ENCODE measurements at regions not wholly inside any gene's neighbourhood (a gene's known extent, or its start where the extent isn't known, plus 50 kb on each side); places are given as distances from the start of the nearest gene placed in this dataset.

DNA sequence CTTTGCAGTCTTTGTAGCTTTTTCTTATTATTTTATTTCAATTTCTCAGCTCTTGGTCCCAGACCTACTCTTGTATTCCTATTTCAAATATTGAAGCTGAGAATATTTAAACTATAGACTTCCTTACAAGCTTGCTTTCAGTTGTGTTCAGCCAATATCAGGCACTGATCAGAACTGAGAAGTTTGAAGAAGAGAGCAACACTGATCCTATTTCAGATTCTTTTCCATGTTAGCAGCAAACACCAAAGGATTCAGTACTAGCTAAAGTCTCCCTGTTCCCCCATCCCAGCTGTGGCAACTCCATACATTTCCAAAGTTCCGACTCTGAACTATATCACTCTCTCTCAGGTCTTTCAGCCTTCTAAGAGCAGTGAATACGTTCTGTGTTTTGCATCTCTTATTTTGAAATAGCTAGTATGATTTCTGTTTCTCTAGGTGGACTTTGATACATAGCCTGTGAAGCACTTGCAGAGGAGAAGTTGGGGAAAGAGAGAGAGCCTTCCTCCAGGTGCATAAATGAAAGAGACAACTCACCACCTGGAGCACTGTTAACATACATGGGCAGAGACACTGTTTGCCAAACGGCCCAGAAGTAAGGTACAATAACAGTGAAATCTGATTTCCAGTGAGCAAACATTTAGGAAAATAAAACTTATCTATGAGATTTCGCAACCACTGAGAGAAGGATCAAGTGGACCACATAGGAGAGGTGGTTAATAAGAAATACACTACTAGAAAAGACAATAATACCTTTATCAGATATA, 135.0 kb upstream of the ZNF804A start:
- no peak for DNase-seq (ENCODE audit: insufficient read length, low spot score, missing footprints)
- no peak overlapping the region for H2AFZ ChIP-seq (ENCODE audit: low read length)
- TF ChIP-seq, protein P1, sequence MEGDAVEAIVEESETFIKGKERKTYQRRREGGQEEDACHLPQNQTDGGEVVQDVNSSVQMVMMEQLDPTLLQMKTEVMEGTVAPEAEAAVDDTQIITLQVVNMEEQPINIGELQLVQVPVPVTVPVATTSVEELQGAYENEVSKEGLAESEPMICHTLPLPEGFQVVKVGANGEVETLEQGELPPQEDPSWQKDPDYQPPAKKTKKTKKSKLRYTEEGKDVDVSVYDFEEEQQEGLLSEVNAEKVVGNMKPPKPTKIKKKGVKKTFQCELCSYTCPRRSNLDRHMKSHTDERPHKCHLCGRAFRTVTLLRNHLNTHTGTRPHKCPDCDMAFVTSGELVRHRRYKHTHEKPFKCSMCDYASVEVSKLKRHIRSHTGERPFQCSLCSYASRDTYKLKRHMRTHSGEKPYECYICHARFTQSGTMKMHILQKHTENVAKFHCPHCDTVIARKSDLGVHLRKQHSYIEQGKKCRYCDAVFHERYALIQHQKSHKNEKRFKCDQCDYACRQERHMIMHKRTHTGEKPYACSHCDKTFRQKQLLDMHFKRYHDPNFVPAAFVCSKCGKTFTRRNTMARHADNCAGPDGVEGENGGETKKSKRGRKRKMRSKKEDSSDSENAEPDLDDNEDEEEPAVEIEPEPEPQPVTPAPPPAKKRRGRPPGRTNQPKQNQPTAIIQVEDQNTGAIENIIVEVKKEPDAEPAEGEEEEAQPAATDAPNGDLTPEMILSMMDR (IDR thresholded peaks at IDR 0.05; ENCODE audit: extremely low read depth, low read depth, low read length) = no peak
- no peaks in the 10 kb centered on the region for H3K36me3 ChIP-seq (ENCODE audit: insufficient read depth, low read length)
- no peaks in the 10 kb centered on the region for H3K9me3 ChIP-seq (ENCODE audit: low read depth, low read length)
- no peaks in the 10 kb centered on the region for H3K27me3 ChIP-seq (ENCODE audit: insufficient read depth, low read length)
- H3K4me3 ChIP-seq (ENCODE audit: insufficient read depth, low read length) = no peak overlapping the region
- no peak overlapping the region for H3K4me2 ChIP-seq (ENCODE audit: insufficient read depth, low read length)
- no peak overlapping the region for H3K27ac ChIP-seq (ENCODE audit: low read depth, low read length)
- no peaks in the 10 kb centered on the region for H3K4me1 ChIP-seq (ENCODE audit: insufficient read depth, low read length)
- no peaks in the 10 kb centered on the region for H3K79me2 ChIP-seq (ENCODE audit: insufficient read depth, low read length)
- H4K20me1 ChIP-seq (ENCODE audit: insufficient read depth, low read length) = no peaks in the 10 kb centered on the region

- no peak overlapping the region for H3K4me2 ChIP-seq (ENCODE audit: insufficient read depth, low read length)
- no peaks in the 10 kb centered on the region for H3K79me2 ChIP-seq (ENCODE audit: insufficient read depth, low read length)
- H4K20me1 ChIP-seq (ENCODE audit: insufficient read depth, low read length) = no peaks in the 10 kb centered on the region
- no peak for DNase-seq (ENCODE audit: insufficient read length, low spot score, missing footprints)
- TF ChIP-seq, protein P1 (IDR thresholded peaks at IDR 0.05; ENCODE audit: extremely low read depth, low read depth, low read length) = no peak
- no peaks in the 10 kb centered on the region for H3K4me1 ChIP-seq (ENCODE audit: insufficient read depth, low read length)
- H3K9me3 ChIP-seq (ENCODE audit: low read depth, low read length) = no peaks in the 10 kb centered on the region
- no peaks in the 10 kb centered on the region for H3K27me3 ChIP-seq (ENCODE audit: insufficient read depth, low read length)
- H2AFZ ChIP-seq (ENCODE audit: low read length) = no peak overlapping the region
- no peak overlapping the region for H3K4me3 ChIP-seq (ENCODE audit: insufficient read depth, low read length)
- no peak overlapping the region for H3K27ac ChIP-seq (ENCODE audit: low read depth, low read length)
- H3K36me3 ChIP-seq (ENCODE audit: insufficient read depth, low read length) = no peaks in the 10 kb centered on the region
Observed at GRCh38 chr2:184463866-184464248, 134.5 kb upstream of the ZNF804A start.

DNA sequence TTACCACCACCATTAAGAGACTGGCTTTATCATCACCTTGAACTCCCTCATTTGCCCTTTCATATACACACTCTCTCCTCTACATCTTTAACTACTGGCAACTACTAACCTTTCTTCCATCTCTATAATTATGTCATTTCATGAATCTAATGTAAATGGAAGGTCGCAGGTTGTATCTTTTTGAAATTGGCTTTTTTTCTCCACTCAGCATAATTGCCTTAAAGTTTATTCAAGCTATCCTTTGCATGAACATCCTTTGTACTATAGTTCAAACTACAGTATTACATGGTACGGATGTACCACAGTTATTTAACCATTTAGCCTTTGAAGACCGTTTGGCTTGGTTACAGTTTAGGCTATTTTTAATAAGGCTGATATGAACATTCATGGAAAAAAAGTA, 129.5 kb upstream of the ZNF804A start:
- Histone ChIP-seq H3K36me3 (ENCODE audit: insufficient read depth, low read length) (no peaks in the 10 kb centered on the region), H2AFZ (ENCODE audit: low read length) (no peak overlapping the region), H4K20me1 (ENCODE audit: insufficient read depth, low read length) (no peaks in the 10 kb centered on the region), H3K4me1 (ENCODE audit: insufficient read depth, low read length) (no peaks in the 10 kb centered on the region), H3K4me3 (ENCODE audit: insufficient read depth, low read length) (no peak overlapping the region), H3K79me2 (ENCODE audit: insufficient read depth, low read length) (no peaks in the 10 kb centered on the region), H3K4me2 (ENCODE audit: insufficient read depth, low read length) (no peak overlapping the region), H3K9me3 (ENCODE audit: low read depth, low read length) (no peaks in the 10 kb centered on the region), H3K27ac (ENCODE audit: low read depth, low read length) (no peak overlapping the region), H3K27me3 (ENCODE audit: insufficient read depth, low read length) (no peaks in the 10 kb centered on the region)
- no peak for DNase-seq (ENCODE audit: insufficient read length, low spot score, missing footprints)
- TF ChIP-seq, protein P1 (IDR thresholded peaks at IDR 0.05; ENCODE audit: extremely low read depth, low read depth, low read length) = no peak

- Histone ChIP-seq H3K79me2 (ENCODE audit: insufficient read depth, low read length) (no peaks in the 10 kb centered on the region), H3K4me2 (ENCODE audit: insufficient read depth, low read length) (no peak overlapping the region), H3K27me3 (ENCODE audit: insufficient read depth, low read length) (no peaks in the 10 kb centered on the region), H4K20me1 (ENCODE audit: insufficient read depth, low read length) (no peaks in the 10 kb centered on the region), H3K4me3 (ENCODE audit: insufficient read depth, low read length) (no peak overlapping the region), H3K27ac (ENCODE audit: low read depth, low read length) (no peak overlapping the region), H3K4me1 (ENCODE audit: insufficient read depth, low read length) (no peaks in the 10 kb centered on the region), H3K36me3 (ENCODE audit: insufficient read depth, low read length) (no peaks in the 10 kb centered on the region), H3K9me3 (ENCODE audit: low read depth, low read length) (no peaks in the 10 kb centered on the region), H2AFZ (ENCODE audit: low read length) (no peak overlapping the region)
- TF ChIP-seq, protein P1 (IDR thresholded peaks at IDR 0.05; ENCODE audit: extremely low read depth, low read depth, low read length) = no peak
- DNase-seq (ENCODE audit: insufficient read length, low spot score, missing footprints) = no peak
Observed at GRCh38 chr2:184472481-184472880, 125.8 kb upstream of the ZNF804A start.

Measured in osteoblast (primary cell).